CD4-positive, alpha-beta T cell treated with Interleukin-6 at 100 ng/mL for 8 hours (primary cell): ENCODE measurements at regions not wholly inside any gene's neighbourhood (a gene's known extent, or its start where the extent isn't known, plus 50 kb on each side); places are given as distances from the start of the nearest gene placed in this dataset.

Experiments used
- DNase-seq: peaks from one replicate; pipeline ENCODE4 v3.0.0-alpha.2; 2020; ENCODE audit warnings: mixed read lengths, low spot score

DNA sequence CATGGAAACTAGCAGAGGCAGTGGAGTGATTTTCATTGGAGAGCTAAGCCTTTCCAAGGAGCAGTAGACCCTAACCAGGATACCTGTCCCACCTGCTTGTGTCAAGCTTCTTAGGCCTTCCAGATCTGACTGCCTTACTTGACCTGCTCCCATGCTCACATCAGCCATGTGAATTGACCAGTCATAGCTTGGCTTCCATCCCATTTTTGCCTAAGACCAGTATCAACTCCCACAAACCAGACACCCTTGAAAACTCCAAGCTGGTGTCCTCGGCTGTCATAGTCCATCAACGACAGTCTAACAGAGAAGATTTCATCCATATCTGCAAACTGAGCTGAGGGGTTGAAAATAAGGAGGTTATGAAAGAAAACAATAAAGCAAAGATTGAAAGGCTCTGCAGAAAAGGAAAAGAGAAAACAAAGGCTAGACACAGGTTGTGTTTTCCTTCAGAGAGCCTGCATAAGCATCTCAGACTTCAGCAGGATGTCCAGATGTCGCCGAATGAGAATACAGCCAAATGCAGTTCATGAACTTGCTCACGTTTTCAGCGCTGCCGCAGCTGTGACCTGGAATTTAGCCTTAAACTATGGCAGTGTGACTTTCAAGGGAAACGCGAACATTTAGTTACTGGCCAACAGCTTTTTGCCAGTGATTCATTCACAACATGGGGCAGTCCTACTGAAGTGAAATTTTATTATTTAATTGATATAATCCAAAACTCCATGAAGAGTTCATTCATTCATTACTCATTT, 868.1 kb upstream of the ID2 start:
- no peak for DNase-seq

DNA sequence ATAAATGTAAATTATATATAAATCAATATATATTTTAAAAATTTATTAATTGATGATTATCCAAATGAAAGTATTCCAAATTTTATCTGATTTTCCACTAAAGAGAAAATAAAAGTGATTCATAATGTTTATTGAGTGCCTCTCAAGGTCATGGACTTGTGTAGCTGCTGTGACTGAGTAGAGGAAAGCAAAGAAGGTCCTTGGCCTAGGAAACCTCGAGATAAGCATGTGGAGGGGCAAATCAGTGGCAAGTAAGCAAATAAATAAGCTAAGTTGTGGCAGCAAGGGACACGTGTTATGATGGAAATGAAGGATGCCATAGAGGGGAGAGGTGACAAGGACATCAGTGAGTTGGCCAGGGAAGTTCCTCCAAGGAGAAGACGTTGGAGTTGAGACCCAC, 866.1 kb upstream of the ID2 start:
- DNase-seq, result no peak

DNA sequence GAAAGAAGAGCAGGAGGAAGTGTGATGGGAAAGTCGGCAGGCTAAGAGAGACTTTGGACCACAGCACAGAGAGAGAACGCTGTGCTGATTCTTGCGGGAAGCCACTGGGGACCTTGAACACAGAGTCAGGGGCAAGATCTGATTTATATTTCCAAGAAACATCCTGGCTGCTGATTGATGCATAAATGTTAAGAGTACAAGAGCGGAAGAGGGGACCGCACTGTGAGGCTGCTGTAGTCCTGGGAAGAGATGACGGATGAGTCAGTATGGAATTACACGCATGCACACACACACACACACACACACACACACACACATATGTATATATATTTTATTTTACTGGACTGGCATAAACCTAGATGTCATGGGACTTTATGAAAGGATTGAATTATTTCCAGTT, 865.6 kb upstream of the ID2 start:
- no peak for DNase-seq

DNA sequence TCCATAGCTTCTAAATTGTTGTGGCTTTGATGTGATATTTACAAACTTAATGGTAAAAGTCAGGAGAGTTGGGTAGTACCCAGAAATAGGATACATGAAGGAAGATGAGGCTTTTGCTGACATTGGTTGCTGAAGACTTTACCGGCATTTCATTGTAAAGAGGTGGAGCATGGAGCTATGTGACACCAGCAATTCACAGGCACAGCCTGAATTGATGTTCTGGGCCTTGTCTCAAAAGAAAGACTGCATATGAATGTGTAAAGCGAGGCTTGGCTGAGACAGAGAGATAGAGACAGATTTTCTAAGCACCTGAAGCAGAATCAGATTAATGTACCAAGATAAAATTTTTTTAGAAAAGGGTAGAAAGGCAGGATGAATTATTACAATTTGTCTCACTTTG, 864.9 kb upstream of the ID2 start:
- DNase-seq, result no peak

DNA sequence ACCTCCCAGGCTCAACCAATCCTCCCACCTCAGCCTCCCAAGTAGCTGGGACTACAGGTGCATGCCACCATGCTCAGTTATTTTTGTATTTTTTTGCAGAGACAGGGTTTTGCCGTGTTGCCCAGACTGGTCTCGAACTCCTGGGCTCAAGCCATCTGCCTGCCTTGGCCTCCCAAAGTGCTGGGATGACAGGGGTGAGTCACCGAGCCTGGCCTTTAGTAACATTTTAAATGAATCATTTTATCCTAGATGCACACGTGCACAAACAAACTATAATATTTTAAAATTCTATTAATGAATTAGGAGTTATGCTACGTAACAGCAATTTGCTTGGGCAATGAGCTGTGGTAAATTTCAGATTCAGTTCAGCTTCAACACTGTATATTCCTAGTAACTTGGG, 862.5 kb upstream of the ID2 start:
- no peak for DNase-seq

DNA sequence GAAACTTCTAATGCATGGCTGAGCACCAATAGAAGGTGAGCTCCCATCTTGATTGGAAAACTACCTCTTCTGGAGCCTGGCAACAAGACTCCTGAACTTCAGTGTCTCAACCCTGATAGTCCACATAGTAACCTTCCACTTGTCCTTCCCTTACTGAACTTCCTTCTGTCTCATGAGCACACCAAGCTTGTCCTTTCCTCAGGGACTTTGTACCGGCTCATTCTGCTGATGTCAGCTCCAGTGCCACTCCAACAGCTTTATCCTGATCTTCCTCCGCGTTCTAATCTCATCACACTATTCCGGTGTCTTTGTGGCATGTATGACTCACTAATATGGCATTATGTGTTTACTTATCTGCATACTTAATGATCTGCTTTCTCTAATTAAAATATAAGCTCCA, 862.0 kb upstream of the ID2 start:
- no peak for DNase-seq

DNA sequence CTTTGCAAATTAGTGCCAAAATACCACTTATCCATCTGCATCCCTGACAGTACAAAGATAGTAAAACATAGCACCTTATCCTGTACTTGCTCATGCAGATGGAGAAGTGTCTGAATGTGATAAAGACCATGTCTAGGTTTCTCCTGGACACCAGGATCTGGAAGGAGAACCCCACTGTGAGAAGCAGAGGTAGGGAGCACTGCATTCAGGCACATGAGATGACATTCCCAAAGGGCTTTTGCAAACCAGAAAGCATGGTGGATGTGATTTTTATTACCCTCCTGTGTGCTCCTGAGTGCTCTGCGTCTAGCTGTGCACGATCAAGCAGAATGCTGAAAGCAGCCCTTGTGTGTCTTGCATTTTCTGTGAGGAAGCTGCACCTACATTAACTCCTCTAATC, 857.6 kb upstream of the ID2 start:
- no peak for DNase-seq

DNA sequence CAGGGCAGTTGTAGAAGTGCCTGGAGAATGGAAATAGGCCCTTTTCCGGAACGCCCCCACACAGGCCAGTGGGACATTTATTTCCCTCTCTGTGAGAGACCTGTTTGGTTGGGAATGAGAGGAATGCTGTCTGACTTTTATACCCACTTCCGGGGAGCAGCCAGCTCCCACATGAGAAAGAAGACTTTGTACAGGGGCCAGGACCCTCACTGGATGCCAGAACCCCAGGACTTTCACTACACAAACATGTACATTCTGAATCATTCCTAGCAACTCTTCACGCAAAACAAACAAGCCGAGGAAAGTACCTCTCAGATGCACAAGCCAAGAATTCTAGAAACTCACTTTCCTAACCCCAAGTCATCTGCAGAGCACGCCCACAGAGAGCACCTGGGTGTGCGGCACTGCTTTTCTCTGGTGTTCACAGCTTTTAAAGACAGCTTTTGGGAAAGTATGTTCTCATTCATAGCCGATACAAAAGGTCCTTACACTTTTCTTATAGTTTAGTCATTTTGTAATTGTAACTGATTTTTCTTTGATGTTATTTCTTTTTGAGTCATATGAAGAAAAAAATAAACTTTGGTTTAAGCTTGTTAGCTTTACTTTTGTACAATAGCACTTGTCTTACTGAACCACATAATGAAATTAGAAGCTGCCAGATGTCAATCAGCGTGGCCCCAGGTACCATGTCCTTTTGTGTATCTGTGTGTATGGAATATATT, 856.1 kb upstream of the ID2 start:
- no peak for DNase-seq

DNA sequence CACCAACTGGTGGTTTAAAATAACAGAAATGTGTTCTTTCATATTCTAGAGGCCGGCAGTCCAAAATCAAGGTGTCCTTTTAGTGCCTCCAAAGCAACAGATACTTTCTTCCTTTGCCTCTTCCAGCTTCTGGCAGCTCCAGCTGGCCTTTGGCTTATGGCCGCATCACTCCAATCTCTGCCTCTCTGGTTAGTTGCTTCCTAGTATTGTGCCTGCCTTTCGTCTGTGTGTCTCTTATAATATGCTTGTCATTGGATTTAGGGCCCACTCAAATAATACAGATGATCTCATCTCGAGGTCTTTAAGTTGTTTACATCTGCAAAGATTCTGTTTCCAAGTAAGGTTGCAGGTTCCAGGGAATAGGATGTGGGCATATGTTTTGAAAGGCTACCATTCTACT, 855.2 kb upstream of the ID2 start:
- no peak for DNase-seq

DNA sequence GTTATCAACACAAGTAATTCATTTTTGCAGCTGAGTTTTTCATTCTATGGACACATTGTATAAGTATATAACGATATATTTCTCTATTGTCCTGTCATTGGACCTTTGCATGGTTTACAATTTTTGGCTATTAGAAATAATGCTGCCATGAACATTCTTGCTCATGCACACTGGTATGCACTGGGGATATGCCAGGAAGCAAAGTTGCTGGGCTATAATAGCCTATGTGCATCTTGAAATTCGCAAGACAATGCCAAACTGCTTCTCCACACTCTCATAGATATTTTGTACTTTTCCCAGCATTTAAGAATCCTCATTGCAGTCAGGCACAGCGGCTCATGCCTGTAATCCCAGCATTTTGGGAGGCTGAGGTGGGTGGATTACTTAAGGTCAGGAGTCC, 852.6 kb upstream of the ID2 start:
- no peak for DNase-seq

DNA sequence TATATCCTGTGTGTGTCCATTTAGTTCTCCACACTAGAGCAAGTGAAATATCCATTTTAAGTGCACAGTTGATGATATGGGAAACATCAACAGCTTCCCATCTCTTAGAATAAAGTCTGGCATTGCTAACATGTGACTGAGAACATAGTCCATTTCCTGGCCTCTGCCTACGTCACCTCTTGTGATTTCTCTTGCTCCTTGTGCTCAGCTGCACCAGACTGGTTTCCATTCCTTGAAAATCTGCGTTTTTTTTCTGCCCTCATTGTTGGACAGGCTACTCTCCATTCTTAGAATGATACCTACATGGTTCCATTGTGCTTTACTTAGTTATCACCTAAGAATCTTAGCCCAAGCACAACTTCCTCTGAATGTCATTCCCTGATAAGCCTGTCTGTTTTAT, 851.2 kb upstream of the ID2 start:
- DNase-seq, result no peak

DNA sequence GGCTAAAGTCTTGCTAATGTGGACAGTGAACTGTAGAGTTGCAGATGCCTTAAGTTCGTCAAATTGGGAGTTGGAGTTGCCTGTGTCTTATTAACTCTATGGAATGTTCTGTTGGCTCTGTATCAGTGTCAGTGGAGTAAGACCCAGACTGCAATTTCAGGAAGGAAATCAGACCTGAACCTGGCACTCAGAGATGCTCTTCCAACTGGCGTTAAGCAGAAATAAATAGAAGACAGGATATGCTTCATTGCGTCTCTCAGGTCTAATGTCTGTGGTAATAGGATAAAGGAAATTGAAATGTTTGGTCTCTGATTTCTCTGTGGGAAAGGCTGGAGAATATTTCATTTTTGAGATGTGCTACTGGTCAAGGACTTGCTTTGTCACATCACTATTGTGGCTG, 846.7 kb upstream of the ID2 start:
- no peak for DNase-seq

DNA sequence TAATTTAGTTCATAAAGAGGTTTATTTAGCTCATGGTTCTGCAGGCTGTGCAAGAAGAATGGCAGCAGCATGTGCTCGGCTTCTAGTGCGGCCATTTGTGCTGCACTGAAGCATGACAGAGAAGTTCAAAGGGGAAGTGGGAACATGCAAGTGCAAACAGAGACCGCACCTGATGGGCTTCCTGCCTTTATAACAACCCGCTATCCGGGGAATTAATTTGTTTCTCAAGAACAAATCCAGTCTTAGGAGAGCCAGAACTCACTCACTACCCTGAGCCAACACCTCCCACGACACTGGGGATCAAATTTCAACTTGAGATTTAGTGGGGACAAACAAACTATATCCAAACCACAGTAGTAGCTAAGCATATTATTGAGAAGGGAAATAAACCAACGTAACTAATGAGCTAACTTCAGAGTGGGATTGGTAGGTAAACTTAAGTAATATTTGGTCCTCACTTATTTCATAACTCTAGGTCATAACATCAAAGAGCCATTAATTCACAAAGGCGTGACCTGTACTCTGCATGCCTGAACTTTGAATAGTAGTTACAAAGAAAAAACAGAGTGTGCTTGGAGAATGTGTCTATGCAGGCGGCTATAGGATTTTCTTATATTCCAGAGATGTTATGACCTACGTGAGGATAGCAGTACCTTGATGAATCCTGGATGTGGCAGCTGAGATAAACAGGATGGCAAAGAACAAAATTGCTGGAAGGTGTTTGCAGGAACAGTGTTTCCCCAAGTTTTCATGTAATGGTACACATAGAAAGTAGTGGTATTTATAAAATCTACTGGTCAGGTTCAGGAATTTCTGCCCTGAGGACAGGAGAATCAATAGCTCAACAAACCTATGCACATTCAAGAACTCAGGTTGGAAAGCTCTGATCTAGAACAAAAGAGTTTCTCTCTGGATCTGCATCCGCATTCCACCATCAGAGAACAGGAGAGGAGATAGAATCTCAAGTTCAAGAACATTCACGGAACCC, 845.9 kb upstream of the ID2 start:
- peak; percentile 15 for DNase-seq

DNA sequence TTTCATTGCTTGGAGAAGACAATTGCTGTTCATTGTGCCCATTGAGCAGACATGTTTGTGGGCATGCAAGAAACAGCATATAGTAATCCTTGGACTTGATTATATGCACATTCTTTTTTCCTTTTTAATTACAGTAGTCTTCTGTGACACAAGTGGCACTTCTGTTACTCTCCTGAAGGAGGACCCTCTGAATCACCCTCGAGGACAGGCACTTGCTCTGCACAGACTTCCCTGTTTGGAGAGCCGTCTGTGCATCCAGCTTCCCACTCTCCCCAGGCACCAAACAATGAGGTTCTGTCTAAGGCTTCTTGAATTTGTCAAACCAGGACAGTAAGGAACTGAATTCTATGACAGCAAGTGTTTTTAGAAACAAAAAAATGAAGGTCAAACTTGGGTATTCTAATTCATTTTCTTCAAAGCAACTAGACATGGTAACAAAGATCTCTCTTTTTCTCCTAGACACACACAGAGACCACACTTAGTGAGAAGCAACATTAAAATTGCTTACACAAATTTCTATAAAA, 844.6 kb upstream of the ID2 start:
- DNase-seq, result no peak

DNA sequence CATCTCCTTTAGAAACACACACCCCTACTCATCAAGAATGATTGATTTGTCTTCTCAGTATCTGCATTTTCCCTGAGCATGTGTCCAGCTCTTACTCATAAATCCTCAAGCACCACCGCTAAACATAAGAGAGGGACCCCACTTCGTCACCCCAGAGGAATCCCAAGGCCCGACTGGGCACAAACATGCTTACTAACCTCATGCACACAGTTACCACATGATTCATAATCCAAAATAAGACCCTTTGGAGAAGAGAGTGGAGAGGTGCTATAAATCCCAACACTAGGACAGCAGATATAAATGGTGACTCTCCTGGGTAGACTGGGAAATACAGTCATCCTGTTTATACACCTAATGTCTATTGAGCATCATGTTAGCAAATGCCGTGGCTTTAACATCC, 843.2 kb upstream of the ID2 start:
- no peak for DNase-seq

DNA sequence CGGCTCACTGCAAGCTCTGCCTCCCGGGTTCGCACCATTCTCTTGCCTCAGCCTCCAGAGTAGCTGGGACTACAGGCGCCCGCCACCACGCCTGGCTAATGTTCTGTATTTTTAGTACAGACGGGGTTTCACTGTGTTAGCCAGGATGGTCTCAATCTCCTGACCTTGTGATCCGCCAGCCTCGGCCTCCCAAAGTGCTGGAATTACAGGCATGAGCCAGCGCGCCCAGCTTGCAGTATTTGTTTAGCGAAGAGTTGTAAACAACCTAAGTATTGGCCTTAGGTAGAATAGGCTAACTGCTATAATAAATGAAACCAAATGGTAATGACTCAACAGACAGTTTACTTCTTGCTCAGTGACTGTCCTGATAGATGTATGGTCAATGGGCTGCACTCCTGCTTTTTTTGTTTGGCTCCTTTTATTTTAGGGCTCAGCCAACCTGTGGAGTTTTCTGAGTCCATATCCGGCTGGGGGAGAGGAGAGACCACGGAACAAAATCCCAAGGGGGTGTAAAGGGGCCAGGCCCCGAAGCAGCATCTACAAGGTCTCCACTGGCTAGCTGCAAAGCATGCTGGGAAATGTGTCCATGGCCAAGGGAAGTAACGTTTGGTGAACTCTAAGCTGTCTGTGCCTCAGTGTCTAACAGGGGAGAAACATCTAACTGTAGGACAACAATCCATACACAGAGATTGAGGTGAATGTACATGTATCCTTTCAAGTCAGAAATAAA, 841.0 kb upstream of the ID2 start:
- no peak for DNase-seq

DNA sequence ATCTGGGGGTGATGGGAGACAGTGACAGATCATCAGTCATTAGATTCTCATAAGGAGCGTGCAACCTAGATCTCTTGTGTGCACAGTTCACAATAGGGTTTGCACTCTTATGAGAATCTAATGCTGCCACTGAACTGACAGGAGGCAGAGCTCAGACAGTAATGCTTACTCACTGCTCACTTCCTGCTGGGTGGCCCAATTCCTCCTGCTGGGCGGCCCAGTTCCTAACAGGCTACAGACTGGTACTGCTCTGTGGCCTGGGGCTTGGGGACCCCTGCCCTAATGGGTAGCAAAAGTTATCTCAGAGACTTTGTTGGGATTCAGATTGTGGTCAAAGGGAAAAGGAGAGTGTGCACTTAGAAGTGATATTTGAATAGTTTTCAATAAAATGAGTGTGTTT, 840.1 kb upstream of the ID2 start:
- no peak for DNase-seq

DNA sequence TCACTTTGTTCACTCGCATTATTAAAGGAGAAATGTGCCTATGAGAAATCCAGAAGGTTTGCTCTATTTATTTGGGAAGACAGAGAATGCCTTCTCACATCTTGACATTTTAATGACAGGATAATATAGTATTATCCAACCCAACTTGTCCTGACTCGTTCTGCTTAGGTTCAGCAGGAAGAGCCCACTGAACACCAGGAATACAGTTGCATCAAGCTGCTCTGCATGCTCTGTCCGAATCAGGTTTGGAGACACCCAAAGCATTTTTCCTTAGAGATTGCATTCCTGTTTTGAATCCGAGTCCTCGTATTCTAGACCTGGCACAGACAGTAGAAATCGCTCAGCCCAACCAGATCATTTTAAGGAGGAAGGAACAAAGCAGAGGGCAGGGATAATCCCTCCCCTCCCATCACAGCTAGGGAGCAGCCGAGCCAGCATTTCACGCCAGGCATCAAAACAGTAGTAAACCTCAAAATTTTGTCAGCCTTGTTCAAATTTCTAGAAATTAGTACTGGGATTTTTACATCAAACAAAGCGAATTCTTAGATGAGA, 837.4 kb upstream of the ID2 start:
- no peak for DNase-seq

DNA sequence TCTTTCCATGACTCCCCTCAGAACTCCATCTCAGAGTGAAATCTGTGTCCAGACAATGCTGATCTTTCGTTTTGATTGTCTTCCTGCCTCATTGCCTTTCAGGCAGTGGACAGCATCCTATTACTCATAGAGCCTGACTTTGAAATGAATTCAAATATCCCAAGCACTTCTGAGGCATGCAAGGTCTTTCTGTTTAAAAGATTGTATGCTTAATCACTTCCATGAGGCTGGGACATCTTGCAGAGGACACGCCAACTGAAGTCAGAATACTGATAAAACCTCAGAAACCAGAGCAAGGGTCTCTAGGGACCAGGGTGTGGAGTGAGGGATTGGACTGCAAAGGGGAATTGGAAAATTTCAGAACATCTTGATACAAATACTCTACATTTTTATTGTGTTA, 836.5 kb upstream of the ID2 start:
- DNase-seq, result no peak

DNA sequence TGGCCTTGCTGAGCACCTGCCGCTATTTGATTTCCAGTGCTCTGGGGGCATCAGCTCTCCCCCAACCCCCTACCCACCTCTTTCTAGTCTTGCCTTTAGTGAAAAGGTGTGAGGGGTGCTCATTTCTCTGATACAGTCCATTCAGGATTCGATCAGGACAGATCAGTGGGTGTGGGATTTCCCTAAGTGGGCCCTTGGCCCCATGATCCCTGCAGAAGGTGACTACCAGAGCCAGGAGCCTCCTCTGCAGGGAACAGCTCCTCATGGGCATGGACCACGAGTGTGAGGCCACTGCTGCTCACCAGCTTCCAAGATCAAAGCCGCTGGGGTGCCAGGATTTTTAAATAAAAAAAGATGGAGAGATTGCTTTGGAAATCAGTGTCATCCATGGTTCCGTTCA, 835.2 kb upstream of the ID2 start:
- DNase-seq, result no peak

DNA sequence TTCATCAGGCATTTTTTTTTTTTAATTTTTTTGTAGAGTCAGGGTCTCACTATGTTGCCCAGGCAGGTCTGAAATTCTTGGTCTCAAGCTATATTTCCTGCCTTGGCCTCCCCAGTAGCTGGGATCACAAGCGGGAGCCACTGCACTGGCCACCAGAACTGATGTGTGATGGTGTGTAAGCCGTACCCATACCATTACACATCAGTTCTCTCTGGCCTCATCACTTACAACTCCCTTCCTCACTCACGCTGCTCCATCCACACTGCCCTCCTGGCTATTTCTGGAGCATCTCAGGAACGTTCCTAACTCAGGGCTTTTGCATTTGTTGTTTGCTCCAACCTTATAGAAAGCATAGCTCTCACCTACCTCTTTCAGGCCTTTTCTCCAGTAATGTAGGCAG, 834.5 kb upstream of the ID2 start:
- no peak for DNase-seq

DNA sequence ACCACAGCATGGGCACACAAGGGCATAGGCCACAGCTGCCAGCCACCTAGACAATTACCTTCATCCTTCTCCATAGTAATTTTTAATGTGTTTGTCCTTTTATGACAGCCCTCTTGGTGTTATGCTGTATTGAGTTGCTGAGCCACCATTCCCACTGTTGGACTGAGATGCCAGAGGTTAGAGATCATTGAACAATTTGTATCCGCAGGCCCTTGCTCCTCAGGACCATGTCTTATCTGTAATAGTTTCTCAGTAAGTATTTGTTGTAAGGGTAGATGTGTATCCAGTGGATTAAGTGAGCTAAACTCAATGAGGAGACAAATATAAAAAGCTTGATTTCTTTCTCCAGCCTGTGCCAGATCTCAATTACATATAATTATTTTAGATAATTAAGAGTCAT, 832.8 kb upstream of the ID2 start:
- no peak for DNase-seq
